ENCODE measurements at regions not wholly inside any gene's neighbourhood (a gene's known extent, or its start where the extent isn't known, plus 50 kb on each side); places are given as distances from the start of the nearest gene placed in this dataset.

DNA sequence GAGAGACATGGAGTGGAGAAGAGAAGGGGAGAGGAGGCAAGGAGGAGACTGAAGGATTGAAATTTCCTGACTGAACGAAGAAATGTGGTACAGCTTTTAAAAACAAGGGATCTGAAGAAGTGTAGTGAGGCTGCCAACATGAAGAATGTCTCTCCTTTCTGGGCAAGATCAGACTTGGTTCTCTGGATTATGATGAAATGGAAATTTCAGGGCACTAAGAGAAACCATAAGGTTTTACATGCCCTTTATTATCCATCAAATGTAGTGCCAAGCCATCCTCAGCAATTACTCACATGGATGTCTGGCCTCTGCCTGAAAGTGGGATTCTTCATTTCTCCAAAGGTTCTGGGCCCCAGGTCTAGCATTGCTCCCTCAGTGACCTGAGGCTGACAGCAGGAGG is 77.6 kb upstream of the CCDC80 start:
- TF ChIP-seq, protein P1, sequence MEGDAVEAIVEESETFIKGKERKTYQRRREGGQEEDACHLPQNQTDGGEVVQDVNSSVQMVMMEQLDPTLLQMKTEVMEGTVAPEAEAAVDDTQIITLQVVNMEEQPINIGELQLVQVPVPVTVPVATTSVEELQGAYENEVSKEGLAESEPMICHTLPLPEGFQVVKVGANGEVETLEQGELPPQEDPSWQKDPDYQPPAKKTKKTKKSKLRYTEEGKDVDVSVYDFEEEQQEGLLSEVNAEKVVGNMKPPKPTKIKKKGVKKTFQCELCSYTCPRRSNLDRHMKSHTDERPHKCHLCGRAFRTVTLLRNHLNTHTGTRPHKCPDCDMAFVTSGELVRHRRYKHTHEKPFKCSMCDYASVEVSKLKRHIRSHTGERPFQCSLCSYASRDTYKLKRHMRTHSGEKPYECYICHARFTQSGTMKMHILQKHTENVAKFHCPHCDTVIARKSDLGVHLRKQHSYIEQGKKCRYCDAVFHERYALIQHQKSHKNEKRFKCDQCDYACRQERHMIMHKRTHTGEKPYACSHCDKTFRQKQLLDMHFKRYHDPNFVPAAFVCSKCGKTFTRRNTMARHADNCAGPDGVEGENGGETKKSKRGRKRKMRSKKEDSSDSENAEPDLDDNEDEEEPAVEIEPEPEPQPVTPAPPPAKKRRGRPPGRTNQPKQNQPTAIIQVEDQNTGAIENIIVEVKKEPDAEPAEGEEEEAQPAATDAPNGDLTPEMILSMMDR (conservative IDR thresholded peaks at IDR 0.05 in 1 of 2, IDR thresholded peaks at IDR 0.05 in 1 of 2; ENCODE audit: low read depth in 1 of 2, low read length in 2 of 2), result no peak
- TF ChIP-seq EZH2 (IDR thresholded peaks at IDR 0.05; ENCODE audit: low read length, missing control alignments), result no peak

Measured in fibroblast of lung (primary cell).